ENCODE measurements at regions not wholly inside any gene's neighbourhood (a gene's known extent, or its start where the extent isn't known, plus 50 kb on each side); places are given as distances from the start of the nearest gene placed in this dataset.
A peak's percentile ranks its signal among the peaks of the same experiment; 100 is the strongest.
"Not testable (repeated sequence)": the region's sequence is repeated elsewhere in the genome, so short reads cannot be mapped to it uniquely, and the experiment has no call there.

DNA sequence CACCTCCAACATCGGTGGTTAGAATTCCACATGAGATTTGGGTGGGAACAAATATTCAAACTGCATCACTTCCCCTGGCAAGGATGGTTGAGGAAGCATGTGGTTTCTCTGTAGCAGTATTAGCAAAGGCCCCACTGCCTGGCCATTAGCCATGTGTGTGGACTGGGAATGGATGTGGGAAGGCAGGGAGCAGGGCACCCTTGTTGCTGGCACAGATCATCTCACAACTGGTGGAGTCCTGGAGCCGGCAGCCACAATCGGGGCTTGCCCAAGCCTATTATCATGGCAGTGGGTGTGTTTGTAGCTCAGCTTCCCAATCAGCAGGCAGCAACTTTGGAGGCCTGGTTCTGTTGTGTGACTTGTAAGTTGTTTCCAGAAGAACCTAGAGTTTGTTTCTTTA lies 391.9 kb downstream of the DLEU7 start:
- no peak for DNase-seq (ENCODE audit: low read depth in 2 of 2)

- no peak for DNase-seq (ENCODE audit: low read depth in 2 of 2)
Measured at GRCh38 chr13:50452028-50452427, 391.5 kb downstream of the DLEU7 start.

DNA sequence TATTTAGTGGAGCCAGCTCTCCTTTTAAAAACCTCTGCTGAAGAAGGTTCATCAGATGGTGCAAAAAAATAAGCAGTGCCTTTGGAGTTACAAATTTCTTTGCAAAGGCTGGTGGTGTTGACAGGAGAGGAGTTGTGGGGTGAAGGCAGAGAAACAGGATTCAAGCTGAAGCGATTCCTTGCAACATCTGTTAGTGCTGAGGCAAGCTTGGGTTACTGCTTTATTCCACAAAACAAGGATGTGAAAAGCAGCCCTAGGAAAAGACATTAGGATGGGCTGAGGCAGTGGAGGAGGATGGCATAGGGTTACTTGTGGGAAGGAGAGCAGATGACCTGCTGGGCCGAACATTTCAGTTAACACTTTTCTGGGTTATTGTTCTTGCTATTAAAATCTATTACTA lies 390.7 kb downstream of the DLEU7 start:
- no peak for DNase-seq (ENCODE audit: low read depth in 2 of 2)

DNA sequence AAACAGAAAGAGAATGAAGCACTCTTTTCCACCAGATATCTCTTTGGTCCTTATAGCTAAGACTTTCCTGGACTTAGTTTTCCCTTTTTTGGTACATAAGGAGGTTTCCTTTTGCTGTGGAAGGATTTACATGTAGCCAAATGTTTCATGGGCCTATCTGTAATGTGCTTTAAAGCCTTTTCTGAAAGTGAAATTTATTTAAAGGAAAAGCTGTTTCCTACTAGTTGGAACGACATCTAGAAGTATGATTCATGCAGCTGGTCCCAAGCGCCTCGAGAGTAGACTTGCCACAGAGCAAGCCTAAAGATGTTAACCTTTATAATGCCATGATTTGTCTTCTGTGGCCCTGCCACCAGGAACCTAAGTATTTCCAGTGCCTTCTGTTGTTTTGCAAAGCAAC lies 390.3 kb downstream of the DLEU7 start:
- no peak for DNase-seq (ENCODE audit: low read depth in 2 of 2)

DNA sequence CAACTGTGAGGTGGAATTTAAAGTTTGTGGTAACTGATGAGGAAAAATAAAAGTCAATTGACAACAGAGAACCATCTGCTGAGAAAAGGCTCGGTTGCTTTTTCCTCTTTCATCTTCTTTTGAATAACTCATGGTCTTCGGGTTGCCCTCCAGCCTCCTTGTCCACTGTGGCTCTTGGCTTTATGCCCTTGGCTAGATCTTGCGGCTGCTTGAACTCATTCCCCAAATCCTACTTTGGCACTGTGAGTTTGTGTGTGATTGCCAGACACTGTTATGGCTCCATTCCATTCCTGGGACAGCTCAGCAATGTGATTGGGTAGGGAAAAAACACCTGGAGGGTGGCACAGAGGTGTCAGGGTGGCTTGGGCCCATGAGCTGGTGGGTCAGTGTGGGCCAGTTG lies 387.4 kb downstream of the DLEU7 start:
- DNase-seq (ENCODE audit: low read depth in 2 of 2): no peak

DNA sequence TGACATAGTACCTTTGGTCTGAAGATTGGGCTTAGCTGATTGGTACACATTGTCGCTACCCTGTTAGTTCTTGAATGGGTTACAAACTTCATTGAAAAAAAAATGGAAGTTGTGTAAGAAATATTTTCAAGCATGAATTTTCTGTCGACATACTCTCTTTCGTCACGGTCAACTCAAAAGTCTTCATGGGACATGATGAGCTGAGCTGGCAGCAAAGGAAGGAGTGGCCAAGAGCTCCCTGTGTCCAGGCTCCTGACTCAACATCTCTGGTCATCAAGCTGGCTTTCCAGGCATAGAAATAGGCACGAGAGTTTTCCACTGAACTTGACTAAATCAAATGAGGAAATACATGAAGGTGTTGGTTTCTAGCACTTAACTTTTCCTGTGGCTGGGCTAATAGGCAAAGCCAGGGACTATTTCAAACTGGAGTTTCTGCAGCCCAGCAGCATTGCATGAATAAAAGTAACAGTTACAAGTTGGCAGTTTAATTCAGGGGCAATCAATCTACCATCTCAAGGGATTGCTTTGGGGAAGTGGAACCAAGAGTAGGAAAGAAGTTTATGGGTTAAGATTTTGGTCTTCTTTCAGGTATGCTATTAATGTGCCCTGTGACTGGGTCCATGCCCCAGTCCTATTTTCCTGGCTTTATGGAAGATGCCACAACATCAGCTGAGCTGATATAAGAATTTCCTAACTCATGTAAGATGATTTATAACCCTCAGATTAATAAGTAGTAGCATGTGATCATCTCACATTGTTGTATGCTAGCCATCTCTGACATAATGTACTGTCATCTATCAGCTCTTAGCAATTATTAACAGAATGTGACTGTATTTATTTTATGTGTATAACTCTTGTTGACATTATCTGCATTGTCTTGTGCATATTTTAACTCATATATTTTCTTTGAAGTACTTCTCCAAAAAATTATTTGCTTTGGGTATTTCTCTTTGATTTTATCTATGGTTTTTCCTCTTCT lies 385.8 kb downstream of the DLEU7 start:
- no peak for DNase-seq (ENCODE audit: low read depth in 2 of 2)

- DNase-seq (ENCODE audit: low read depth in 2 of 2): no peak
Measured at GRCh38 chr13:50459046-50459445, 384.4 kb downstream of the DLEU7 start.

DNA sequence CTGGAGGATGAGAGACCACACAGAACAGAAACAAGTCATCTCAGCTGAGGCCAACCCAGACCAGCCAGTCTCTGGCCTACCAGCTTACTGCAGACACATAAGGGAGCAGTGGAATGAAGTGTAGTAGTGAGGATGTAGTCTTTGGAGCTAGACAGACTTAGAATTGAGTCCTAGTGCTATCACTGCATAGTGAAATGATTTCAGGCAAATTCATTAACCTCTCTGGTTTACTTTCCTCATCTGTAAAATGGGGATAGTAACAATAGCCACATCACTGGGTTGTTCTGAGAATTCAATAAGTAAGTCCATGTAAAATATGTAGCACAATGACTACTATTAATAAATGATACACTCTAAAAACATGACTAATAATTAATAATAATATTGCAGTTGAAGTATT lies 383.8 kb downstream of the DLEU7 start:
- no peak for DNase-seq (ENCODE audit: low read depth in 2 of 2)

- DNase-seq (ENCODE audit: low read depth in 2 of 2): no peak
Measured at GRCh38 chr13:50460358-50460757, 383.1 kb downstream of the DLEU7 start.

DNA sequence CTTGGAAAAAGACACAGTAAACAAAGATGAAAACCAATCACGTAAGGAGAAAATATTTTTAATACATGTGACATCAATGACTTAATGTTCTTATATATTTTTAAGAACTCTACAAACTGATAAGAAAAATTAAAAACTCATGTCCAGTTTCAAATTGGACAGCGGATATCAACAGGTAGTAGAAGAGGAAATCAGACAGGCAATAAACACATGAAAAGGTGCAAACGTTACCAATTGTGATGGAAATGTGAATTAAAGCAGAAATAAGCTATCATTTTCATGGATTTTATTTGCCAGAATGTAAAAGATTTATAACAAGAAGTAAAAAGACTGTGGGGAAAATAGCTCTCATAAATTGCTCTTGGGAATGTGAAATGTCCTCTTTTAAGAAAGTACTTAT lies 382.3 kb downstream of the DLEU7 start:
- DNase-seq (ENCODE audit: low read depth in 2 of 2): no peak

- peak in 1 of 2 experiments; percentile 35 for DNase-seq (ENCODE audit: low read depth in 2 of 2)
Measured at GRCh38 chr13:50463719-50464118, 379.8 kb downstream of the DLEU7 start.

DNA sequence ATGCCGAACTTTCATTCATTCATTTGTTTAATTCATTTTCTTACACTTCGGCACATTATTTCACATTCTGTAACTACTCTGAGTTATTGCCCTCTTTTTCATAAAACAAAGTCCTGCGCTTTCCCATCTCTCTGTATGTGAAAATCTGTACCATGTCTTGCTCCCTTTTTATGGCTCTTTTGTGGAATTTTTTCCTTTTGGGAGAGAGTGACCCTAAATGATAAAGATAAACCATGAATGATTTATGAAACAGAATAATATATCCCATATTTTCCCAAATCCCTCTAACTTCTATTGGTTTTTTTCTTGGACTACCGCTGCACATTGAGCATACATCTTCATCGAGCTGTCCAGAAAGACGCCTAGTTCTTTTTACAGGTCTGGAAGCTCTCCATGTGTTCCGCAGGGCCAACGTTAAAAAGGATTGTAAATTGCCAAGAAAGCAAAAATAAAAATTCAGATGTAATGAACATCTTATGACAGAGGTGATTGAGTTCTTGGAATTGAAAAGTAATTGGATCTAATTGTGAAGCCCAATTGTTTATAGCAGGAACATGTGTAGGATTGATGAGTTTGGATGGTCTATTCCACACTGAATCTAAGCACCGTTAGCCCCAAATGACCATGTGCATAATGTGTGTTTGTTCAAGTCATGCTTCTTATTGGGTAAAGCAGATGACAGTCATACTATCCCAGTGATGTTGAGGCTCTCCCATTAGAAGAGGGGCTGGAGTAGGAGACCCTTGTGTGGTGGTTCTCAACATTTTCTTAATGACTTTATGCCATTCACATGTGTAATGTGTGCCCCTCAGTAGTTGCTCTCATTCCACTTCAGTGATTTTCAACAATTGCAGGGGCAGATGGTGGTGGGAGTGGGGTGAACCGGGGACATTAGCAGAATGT lies 378.9 kb downstream of the DLEU7 start:
- no peak for DNase-seq (ENCODE audit: low read depth in 2 of 2)

- DNase-seq (ENCODE audit: low read depth in 2 of 2): no peak
Measured at GRCh38 chr13:50466456-50466855, 377.0 kb downstream of the DLEU7 start.

- no peak for DNase-seq (ENCODE audit: low read depth in 2 of 2)
Measured at GRCh38 chr13:50467156-50468110, 376.1 kb downstream of the DLEU7 start.

DNA sequence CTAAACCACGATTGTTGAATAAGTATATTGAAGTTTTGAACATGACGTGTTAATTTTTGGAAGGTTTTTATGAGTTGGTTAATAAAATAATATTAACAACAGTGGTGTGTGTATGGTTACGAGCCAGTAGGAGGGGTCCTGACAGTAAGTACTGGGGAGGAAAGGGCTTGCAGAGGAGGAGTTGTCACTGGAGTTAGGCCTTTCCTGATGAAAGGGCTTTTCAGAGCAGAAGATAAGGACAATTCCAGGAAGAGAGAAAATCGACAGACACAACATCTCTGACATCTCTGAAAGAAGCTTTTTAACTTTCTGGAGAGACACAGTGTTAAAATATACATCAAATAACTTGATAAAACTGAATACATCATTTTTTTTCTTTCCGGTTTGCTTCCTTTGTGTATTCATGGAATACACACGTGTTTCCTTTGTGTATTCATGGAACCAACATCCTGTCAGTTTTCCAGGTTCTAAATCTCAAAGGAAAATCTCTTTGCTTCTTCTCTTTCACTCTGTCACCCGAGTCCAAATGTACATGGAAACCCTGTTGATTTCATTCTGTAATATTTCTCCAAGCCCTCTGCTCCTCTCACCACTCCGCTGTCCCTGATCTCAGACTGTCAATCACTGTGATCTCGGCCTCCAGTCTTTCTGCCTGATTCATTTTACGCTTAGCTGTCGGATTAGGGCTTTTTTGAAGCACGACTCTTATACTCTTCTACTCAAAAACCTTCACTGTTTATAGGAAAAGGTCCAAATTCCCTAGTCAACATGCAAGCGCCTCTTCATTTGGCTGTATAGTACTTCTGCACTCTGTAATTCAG lies 374.4 kb downstream of the DLEU7 start:
- DNase-seq (ENCODE audit: low read depth in 2 of 2): no peak

DNA sequence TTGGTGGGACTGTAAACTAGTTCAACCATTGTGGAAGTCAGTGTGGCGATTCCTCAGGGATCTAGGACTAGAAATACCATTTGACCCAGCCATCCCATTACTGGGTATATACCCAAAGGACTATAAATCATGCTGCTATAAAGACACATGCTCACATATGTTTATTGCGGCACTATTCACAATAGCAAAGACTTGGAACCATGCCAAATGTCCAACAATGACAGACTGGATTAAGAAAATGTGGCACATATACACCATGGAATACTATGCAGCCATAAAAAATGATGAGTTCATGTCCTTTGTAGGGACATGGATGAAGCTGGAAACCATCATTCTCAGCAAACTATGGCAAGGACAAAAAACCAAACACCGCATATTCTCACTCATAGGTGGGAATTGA lies 370.4 kb downstream of the DLEU7 start:
- not testable (repeated sequence) for DNase-seq (ENCODE audit: low read depth in 2 of 2)

DNA sequence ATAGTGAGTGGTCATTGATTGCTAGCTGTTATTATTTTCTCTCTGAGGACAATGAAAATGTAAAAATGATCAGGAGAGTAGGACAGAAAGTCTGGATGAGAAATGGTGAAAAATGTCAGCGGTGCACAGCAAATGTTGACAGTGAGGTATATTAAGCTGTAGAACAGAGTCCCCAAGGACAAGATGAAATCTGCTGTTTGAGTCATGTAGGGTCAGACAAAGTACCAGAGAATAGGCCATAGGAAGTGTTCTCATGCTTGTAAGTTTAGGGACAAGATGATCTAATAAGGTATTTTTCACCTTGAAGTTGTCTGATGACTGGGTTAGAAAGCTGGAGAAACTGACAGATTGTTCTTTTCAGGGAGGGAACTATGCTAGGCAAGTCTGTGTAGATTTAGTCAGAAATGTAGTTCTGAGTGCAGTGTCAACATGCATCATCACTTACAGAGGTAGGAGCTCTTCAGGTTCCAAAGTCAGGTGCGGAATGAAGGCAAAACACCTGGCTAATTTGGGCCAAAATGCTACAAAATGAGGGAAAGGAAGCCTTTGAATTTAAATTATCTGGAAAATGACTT lies 369.3 kb downstream of the DLEU7 start:
- DNase-seq (ENCODE audit: low read depth in 2 of 2): no peak

- no peak for DNase-seq (ENCODE audit: low read depth in 2 of 2)
Measured at GRCh38 chr13:50476577-50477285, 366.8 kb downstream of the DLEU7 start.

DNA sequence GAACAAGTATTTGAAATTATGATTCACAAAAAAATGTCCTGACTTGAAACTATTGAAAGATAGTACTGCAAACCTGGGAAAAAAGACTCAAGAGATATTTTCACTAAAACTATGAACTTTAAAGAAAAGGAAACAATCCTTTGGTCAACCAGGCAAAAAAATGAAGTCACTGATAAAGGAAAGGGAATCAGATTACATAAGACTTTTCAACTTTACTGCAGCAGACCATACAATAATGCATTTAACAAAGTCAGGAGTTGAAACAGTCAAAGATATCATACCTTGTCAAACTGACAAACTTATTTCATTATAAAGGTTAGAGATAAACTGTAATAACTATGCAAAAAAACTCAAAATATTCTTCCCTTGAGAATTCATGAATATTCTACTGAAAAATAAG lies 361.6 kb downstream of the DLEU7 start:
- no peak for DNase-seq (ENCODE audit: low read depth in 2 of 2)

GRCh38 chr13:50483416-50483815 lies 360.1 kb downstream of the DLEU7 start:
- DNase-seq (ENCODE audit: low read depth in 2 of 2): no peak

All from fibroblast of skin of left quadriceps (primary cell).